Tibial nerve (tissue), 3 donors: ENCODE measurements at regions not wholly inside any gene's neighbourhood (a gene's known extent, or its start where the extent isn't known, plus 50 kb on each side); places are given as distances from the start of the nearest gene placed in this dataset.

Experiments used
- POLR2A ChIP-seq, 2 donors: fragments of 450-650 bp; IDR thresholded peaks; one replicate each; pipeline ENCODE4 v1.6.1; 2017; ENCODE audit warnings: antibody characterized with exemption in 2 of 2, mild to moderate bottlenecking in 2 of 2, moderate library complexity in 2 of 2
- TF ChIP-seq, protein P1 (sequence below), 5 experiments: fragments of 200-600 bp in 3 of 5; fragments of 450-650 bp in 2 of 5; sonication (generic) in 3 of 5; IDR thresholded peaks; one replicate each; pipeline ENCODE4 v1.5.1; 2016 to 2019; ENCODE audit warnings: antibody characterized with exemption in 5 of 5, mild to moderate bottlenecking in 3 of 5, moderate library complexity in 2 of 5

DNA sequence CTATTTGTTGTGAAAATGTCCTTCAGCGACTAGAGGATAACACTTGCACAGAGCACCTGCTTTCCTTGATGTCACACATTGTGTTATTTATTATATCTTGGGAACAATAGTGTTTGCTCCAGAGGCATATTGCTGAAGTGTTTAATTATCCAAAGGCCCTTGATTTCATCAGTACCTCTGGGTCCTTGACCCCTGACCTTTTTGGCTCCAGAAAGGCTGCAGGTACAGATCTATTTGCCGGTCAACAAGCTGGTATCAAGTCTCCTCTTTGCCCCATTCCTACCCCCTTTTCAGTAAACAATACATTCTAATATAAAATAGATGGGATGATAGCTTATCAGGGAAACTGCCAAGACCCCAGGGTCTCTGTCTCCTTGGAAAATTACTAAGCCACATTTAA is 206.8 kb downstream of the DACT1 start:
- no peak for TF ChIP-seq POLR2A (IDR thresholded peaks at IDR 0.05)
- TF ChIP-seq, protein P1, sequence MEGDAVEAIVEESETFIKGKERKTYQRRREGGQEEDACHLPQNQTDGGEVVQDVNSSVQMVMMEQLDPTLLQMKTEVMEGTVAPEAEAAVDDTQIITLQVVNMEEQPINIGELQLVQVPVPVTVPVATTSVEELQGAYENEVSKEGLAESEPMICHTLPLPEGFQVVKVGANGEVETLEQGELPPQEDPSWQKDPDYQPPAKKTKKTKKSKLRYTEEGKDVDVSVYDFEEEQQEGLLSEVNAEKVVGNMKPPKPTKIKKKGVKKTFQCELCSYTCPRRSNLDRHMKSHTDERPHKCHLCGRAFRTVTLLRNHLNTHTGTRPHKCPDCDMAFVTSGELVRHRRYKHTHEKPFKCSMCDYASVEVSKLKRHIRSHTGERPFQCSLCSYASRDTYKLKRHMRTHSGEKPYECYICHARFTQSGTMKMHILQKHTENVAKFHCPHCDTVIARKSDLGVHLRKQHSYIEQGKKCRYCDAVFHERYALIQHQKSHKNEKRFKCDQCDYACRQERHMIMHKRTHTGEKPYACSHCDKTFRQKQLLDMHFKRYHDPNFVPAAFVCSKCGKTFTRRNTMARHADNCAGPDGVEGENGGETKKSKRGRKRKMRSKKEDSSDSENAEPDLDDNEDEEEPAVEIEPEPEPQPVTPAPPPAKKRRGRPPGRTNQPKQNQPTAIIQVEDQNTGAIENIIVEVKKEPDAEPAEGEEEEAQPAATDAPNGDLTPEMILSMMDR (IDR thresholded peaks at IDR 0.05), result no peak
